Fibroblast of lung (primary cell): ENCODE measurements at regions not wholly inside any gene's neighbourhood (a gene's known extent, or its start where the extent isn't known, plus 50 kb on each side); places are given as distances from the start of the nearest gene placed in this dataset.

Experiments
- EZH2 ChIP-seq: IDR thresholded peaks from 2 replicates; pipeline ENCODE4 v1.5.1; 2012; ENCODE audit warnings: low read length, control low read depth, mild to moderate bottlenecking; ENCODE audit errors: missing control alignments
- TF ChIP-seq, protein P1 (sequence below), 2 donors: IDR thresholded peaks in 1 of 2; conservative IDR thresholded peaks in 1 of 2; 1 replicate in 1 of 2; 2 replicates in 1 of 2; pipeline ENCODE4 v1.5.1; 2011 to 2012; ENCODE audit warnings: low read length in 2 of 2, control low read depth in 1 of 2, inconsistent platforms in 1 of 2, low read depth in 1 of 2, mild to moderate bottlenecking in 1 of 2

DNA sequence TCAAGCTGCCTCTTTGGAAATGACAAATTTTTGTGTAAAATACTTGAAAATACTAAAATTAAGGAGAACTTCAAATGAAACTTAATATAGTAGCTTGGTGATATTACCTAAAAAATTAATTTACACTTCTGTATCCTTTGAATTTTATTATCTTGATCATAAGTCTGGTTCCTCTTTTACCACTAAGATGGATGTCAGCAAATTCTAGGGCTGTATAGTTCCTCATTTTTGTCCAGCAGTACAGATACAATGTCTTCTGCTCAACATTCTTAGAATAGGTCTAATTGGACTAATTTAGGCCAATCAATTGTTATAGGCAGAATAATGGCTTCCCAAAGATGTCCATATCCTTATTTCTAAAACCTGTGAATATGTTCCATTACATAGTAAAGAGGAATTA, 1298.0 kb upstream of the RAG2 start:
- no peak for TF ChIP-seq EZH2
- TF ChIP-seq, protein P1, sequence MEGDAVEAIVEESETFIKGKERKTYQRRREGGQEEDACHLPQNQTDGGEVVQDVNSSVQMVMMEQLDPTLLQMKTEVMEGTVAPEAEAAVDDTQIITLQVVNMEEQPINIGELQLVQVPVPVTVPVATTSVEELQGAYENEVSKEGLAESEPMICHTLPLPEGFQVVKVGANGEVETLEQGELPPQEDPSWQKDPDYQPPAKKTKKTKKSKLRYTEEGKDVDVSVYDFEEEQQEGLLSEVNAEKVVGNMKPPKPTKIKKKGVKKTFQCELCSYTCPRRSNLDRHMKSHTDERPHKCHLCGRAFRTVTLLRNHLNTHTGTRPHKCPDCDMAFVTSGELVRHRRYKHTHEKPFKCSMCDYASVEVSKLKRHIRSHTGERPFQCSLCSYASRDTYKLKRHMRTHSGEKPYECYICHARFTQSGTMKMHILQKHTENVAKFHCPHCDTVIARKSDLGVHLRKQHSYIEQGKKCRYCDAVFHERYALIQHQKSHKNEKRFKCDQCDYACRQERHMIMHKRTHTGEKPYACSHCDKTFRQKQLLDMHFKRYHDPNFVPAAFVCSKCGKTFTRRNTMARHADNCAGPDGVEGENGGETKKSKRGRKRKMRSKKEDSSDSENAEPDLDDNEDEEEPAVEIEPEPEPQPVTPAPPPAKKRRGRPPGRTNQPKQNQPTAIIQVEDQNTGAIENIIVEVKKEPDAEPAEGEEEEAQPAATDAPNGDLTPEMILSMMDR (conservative IDR thresholded peaks at IDR 0.05 in 1 of 2, IDR thresholded peaks at IDR 0.05 in 1 of 2; ENCODE audit: low read depth in 1 of 2, low read length in 2 of 2), result no peak
